HEK293 (cell line): ENCODE measurements at regions not wholly inside any gene's neighbourhood (a gene's known extent, or its start where the extent isn't known, plus 50 kb on each side); places are given as distances from the start of the nearest gene placed in this dataset.

Experiments used
- CTCF ChIA-PET: fragments of 350-600 bp; formaldehyde crosslinking; extraction: SDS; loops from one replicate; lab custom pipeline; 2021; ENCODE audit warnings: antibody characterized with exemption; lab: Yijun Ruan, JAX
- POLR2A ChIA-PET: fragments of 300-600 bp; formaldehyde crosslinking; extraction: SDS; loops from one replicate; lab custom pipeline; 2020; ENCODE audit warnings: antibody characterized with exemption, inconsistent platforms; lab: Yijun Ruan, JAX
- H3K27ac ChIP-seq: fragments of 200-500 bp; sonication (Bioruptor generic); 2 replicates; pipeline ENCODE4 v1.5.1; 2014; ENCODE audit warnings: low read depth, low read length, control low read depth, inconsistent platforms; ENCODE audit errors: extremely low read depth
- H3K36me3 ChIP-seq, 2 experiments: fragments of 200-500 bp in 1 of 2; sonication (Bioruptor generic) in 1 of 2; 1 replicate in 1 of 2; 2 replicates in 1 of 2; pipeline ENCODE4 v1.5.1; 2014 to 2017; ENCODE audit warnings: inconsistent platforms in 2 of 2, low read length in 2 of 2; ENCODE audit not compliant: control insufficient read depth in 2 of 2, insufficient read depth in 1 of 2
- H3K4me1 ChIP-seq: fragments of 200-500 bp; sonication (Bioruptor generic); 2 replicates; pipeline ENCODE4 v1.5.1; 2014; ENCODE audit warnings: mild to moderate bottlenecking, low read length, inconsistent platforms; ENCODE audit not compliant: control insufficient read depth, insufficient read depth
- H3K4me3 ChIP-seq: 2 replicates; pipeline ENCODE4 v1.5.1; 2011; ENCODE audit warnings: low read depth, mild to moderate bottlenecking, control low read depth, low read length, moderate library complexity
- H3K9me3 ChIP-seq: fragments of 200-500 bp; sonication (Bioruptor generic); 2 replicates; pipeline ENCODE4 v1.5.1; 2014; ENCODE audit warnings: low read depth, low read length, inconsistent platforms; ENCODE audit not compliant: control insufficient read depth, insufficient read depth
- HOXC10 ChIP-seq: sonication (generic); formaldehyde crosslinking; IDR thresholded peaks from 2 replicates; pipeline ENCODE4 v1.8.1; 2023; ENCODE audit warnings: mild to moderate bottlenecking, missing genetic modification reagents
- MZF1 ChIP-seq: fragments of 450-650 bp; formaldehyde crosslinking; IDR thresholded peaks from 2 replicates; pipeline ENCODE4 v1.5.1; 2017; ENCODE audit warnings: missing biosample characterization, missing genetic modification characterization, borderline replicate concordance
- RBAK ChIP-seq: fragments of 450-650 bp; formaldehyde crosslinking; IDR thresholded peaks from 2 replicates; pipeline ENCODE4 v1.5.1; 2016; ENCODE audit warnings: missing biosample characterization, missing genetic modification characterization
- TRIM28 ChIP-seq: IDR thresholded peaks from 2 replicates; pipeline ENCODE4 v1.6.1; 2011; ENCODE audit warnings: low read length, control low read depth, borderline replicate concordance
- ZBTB21 ChIP-seq: fragments of 450-650 bp; formaldehyde crosslinking; IDR thresholded peaks from 2 replicates; pipeline ENCODE4 v1.5.1; 2017; ENCODE audit warnings: missing biosample characterization, missing genetic modification characterization
- ZFP69B ChIP-seq: fragments of 450-650 bp; formaldehyde crosslinking; IDR thresholded peaks from 2 replicates; pipeline ENCODE4 v1.5.1; 2016; ENCODE audit warnings: missing biosample characterization, missing genetic modification characterization
- ZNF112 ChIP-seq: fragments of 450-650 bp; formaldehyde crosslinking; IDR thresholded peaks from 2 replicates; pipeline ENCODE4 v1.5.0; 2017; ENCODE audit warnings: missing biosample characterization, missing genetic modification characterization
- ZNF16 ChIP-seq: fragments of 450-650 bp; formaldehyde crosslinking; IDR thresholded peaks from 2 replicates; pipeline ENCODE4 v1.5.1; 2016; ENCODE audit warnings: low read depth, missing biosample characterization, missing genetic modification characterization
- ZNF2 ChIP-seq: fragments of 450-650 bp; formaldehyde crosslinking; IDR thresholded peaks from 2 replicates; pipeline ENCODE4 v1.5.1; 2016; ENCODE audit warnings: missing biosample characterization, missing genetic modification characterization
- ZNF214 ChIP-seq: fragments of 450-650 bp; formaldehyde crosslinking; IDR thresholded peaks from 2 replicates; pipeline ENCODE4 v1.5.1; 2017; ENCODE audit warnings: missing biosample characterization, mild to moderate bottlenecking, missing genetic modification characterization, borderline replicate concordance
- ZNF292 ChIP-seq: fragments of 450-650 bp; formaldehyde crosslinking; IDR thresholded peaks from 2 replicates; pipeline ENCODE4 v1.5.1; 2016; ENCODE audit warnings: low read depth, missing biosample characterization, missing genetic modification characterization, borderline replicate concordance
- ZNF335 ChIP-seq: fragments of 450-650 bp; formaldehyde crosslinking; conservative IDR thresholded peaks from 2 replicates; pipeline ENCODE4 v1.5.1; 2016; ENCODE audit warnings: missing biosample characterization, missing genetic modification characterization
- ZNF350 ChIP-seq: fragments of 450-650 bp; formaldehyde crosslinking; IDR thresholded peaks from 2 replicates; pipeline ENCODE4 v1.5.0; 2017; ENCODE audit warnings: missing biosample characterization, mild to moderate bottlenecking, missing genetic modification characterization
- ZNF354C ChIP-seq: fragments of 450-650 bp; formaldehyde crosslinking; IDR thresholded peaks from 2 replicates; pipeline ENCODE4 v1.5.1; 2016; ENCODE audit warnings: missing biosample characterization, missing genetic modification characterization, low read depth, borderline replicate concordance
- ZNF473 ChIP-seq: fragments of 450-650 bp; formaldehyde crosslinking; IDR thresholded peaks from 2 replicates; pipeline ENCODE4 v1.5.1; 2017; ENCODE audit warnings: missing biosample characterization, missing genetic modification characterization
- ZNF48 ChIP-seq: fragments of 450-650 bp; formaldehyde crosslinking; IDR thresholded peaks from 2 replicates; pipeline ENCODE4 v1.5.1; 2016; ENCODE audit warnings: missing biosample characterization, missing genetic modification characterization
- ZNF521 ChIP-seq: fragments of 450-650 bp; formaldehyde crosslinking; IDR thresholded peaks from 2 replicates; pipeline ENCODE4 v1.5.1; 2017; ENCODE audit warnings: missing biosample characterization, mild to moderate bottlenecking, missing genetic modification characterization
- ZNF529 ChIP-seq: fragments of 450-650 bp; formaldehyde crosslinking; IDR thresholded peaks from 2 replicates; pipeline ENCODE4 v1.5.1; 2017; ENCODE audit warnings: missing genetic modification characterization, missing biosample characterization; ENCODE audit not compliant: insufficient replicate concordance
- ZNF624 ChIP-seq: fragments of 450-650 bp; formaldehyde crosslinking; IDR thresholded peaks from 2 replicates; pipeline ENCODE4 v1.5.1; 2017; ENCODE audit warnings: missing biosample characterization, missing genetic modification characterization
- ZNF629 ChIP-seq: fragments of 450-650 bp; formaldehyde crosslinking; IDR thresholded peaks from 2 replicates; pipeline ENCODE4 v1.5.1; 2017; ENCODE audit warnings: missing biosample characterization, missing genetic modification characterization
- ZNF670 ChIP-seq: fragments of 450-650 bp; formaldehyde crosslinking; IDR thresholded peaks from 2 replicates; pipeline ENCODE4 v1.5.1; 2016; ENCODE audit warnings: missing biosample characterization, missing genetic modification characterization, low read depth
- ZNF692 ChIP-seq: fragments of 450-650 bp; formaldehyde crosslinking; IDR thresholded peaks from 2 replicates; pipeline ENCODE4 v1.5.1; 2016; ENCODE audit warnings: missing biosample characterization, missing genetic modification characterization
- ZNF704 ChIP-seq: fragments of 450-650 bp; formaldehyde crosslinking; IDR thresholded peaks from 2 replicates; pipeline ENCODE4 v1.5.1; 2016; ENCODE audit warnings: missing biosample characterization, missing genetic modification characterization
- ZNF837 ChIP-seq: fragments of 450-650 bp; formaldehyde crosslinking; IDR thresholded peaks from 2 replicates; pipeline ENCODE4 v1.5.1; 2016; ENCODE audit warnings: missing biosample characterization, missing genetic modification characterization
- ZSCAN16 ChIP-seq: fragments of 450-650 bp; formaldehyde crosslinking; IDR thresholded peaks from 2 replicates; pipeline ENCODE4 v1.5.1; 2016; ENCODE audit warnings: missing biosample characterization, missing genetic modification characterization
- ZXDB ChIP-seq: fragments of 450-650 bp; formaldehyde crosslinking; IDR thresholded peaks from 2 replicates; pipeline ENCODE4 v1.5.1; 2016; ENCODE audit warnings: missing biosample characterization, missing genetic modification characterization
- TF ChIP-seq, protein P1 (sequence below): fragments of 450-650 bp; formaldehyde crosslinking; IDR thresholded peaks from 2 replicates; pipeline ENCODE4 v1.5.1; 2016; ENCODE audit warnings: missing biosample characterization, missing genetic modification characterization
- TF ChIP-seq, protein P2 (sequence below): fragments of 450-650 bp; formaldehyde crosslinking; IDR thresholded peaks from 2 replicates; pipeline ENCODE4 v1.5.1; 2016; ENCODE audit warnings: missing biosample characterization, missing genetic modification characterization
- TF ChIP-seq, protein P3 (sequence below): fragments of 450-650 bp; formaldehyde crosslinking; IDR thresholded peaks from 2 replicates; pipeline ENCODE4 v1.5.1; 2016; ENCODE audit warnings: missing biosample characterization, missing genetic modification characterization, low read depth

DNA sequence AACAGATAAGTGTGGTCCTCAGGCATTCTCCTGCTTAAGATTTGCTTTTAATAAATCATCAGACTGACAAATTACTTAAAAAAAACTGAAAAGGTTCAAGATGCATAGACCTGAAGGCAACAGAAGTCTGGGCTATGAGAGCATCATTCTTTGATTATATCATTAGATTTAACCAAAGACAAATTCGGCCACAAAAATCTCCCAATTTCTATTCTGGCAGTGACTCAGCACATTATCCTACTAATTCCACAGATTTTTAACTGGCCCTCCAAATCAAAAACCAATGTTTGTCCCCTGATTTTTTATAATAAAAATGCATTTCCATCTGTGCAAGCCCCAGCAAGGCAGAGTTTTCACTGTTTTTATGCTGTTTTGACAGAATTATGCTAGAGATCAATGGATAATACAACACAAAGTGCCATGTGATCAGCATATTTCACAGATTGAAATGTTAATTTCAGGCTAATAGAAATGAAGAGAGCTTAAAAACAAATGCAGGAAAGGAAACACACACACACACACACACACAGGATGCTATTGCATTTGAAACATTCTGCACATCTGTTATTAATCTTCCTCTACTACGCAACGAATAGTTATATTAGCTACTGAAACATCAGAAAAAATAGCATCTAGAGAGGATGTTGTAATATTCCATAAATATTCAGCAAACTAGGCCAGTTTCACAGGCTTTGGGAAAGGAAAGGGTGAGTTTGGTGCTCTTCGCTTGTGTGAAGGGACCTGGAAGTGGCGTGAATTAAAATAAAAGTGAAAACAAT, 177.6 kb upstream of the ST8SIA4 start:
- H3K36me3 ChIP-seq = no peaks in the 10 kb centered on the region
- CTCF ChIA-PET = no interaction called here
- no peak for TF ChIP-seq ZNF16 (tag by site-specific recombination)
- no peak for TF ChIP-seq ZSCAN16 (tag by site-specific recombination)
- no peak for TF ChIP-seq ZNF529 (tag by site-specific recombination)
- no peak for TF ChIP-seq ZNF354C (tag by site-specific recombination)
- TF ChIP-seq ZNF48 (tag by site-specific recombination) = no peak
- TF ChIP-seq ZXDB = no peak
- no peak for TF ChIP-seq ZNF624 (tag by site-specific recombination)
- no peak for TF ChIP-seq ZNF473 (tag by site-specific recombination)
- TF ChIP-seq ZNF335 (tag by site-specific recombination) = no peak
- no peak for TF ChIP-seq ZNF214
- no peak for TF ChIP-seq ZFP69B (tag by site-specific recombination)
- no peak for TF ChIP-seq ZNF2 (tag by site-specific recombination)
- no peak for TF ChIP-seq ZNF670 (tag by site-specific recombination)
- TF ChIP-seq ZNF521 = no peak
- TF ChIP-seq ZNF692 (tag by site-specific recombination) = no peak
- TF ChIP-seq ZNF704 (tag by site-specific recombination) = no peak
- no peak for TF ChIP-seq ZNF350 (tag by site-specific recombination)
- no peak for TF ChIP-seq ZNF837
- TF ChIP-seq, all 188 proteins: peak for 0
- POLR2A ChIA-PET = no interaction called here
- H3K9me3 ChIP-seq = no peaks in the 10 kb centered on the region
- H3K4me1 ChIP-seq = no peaks in the 10 kb centered on the region
- H3K27ac ChIP-seq = no peak overlapping the region
- no peak overlapping the region for H3K4me3 ChIP-seq

DNA sequence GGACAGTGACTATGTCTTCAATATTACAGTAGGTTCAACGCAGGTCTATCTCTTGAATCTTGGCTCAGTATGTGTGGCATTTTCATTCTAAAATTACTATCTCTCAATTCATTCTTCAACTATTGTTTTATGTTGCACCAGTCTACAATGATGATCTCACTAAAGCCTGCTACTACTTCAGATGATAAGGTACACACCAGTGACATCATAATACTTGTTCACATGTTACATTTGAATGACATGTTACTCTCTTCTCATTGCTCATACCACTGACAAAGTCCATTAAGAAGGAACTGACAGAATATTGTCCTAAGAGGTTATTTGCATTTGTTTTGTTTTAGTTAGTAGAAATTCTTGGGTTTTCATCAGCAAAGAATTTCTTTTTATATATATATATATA, 165.2 kb upstream of the ST8SIA4 start:
- Histone ChIP-seq H3K4me1 (peaks cover 2% of the 10 kb centered on the region; the same call in 1 of the 2 replicates), H3K27ac (no peak overlapping the region), H3K9me3 (no peaks in the 10 kb centered on the region), H3K4me3 (no peak overlapping the region), H3K36me3 (no peaks in the 10 kb centered on the region)
- ChIA-PET CTCF (no interaction called here), POLR2A (no interaction called here)
- no peak for TF ChIP-seq RBAK (tag by site-specific recombination)
- peak; percentile 53; the same call in 1 of the 2 replicates for TF ChIP-seq ZBTB21
- TF ChIP-seq, protein P1, sequence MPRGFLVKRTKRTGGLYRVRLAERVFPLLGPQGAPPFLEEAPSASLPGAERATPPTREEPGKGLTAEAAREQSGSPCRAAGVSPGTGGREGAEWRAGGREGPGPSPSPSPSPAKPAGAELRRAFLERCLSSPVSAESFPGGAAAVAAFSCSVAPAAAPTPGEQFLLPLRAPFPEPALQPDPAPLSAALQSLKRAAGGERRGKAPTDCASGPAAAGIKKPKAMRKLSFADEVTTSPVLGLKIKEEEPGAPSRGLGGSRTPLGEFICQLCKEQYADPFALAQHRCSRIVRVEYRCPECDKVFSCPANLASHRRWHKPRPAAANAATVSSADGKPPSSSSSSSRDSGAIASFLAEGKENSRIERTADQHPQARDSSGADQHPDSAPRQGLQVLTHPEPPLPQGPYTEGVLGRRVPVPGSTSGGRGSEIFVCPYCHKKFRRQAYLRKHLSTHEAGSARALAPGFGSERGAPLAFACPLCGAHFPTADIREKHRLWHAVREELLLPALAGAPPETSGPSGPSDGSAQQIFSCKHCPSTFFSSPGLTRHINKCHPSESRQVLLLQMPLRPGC (tag by site-specific recombination) = no peak
- no peak for TF ChIP-seq MZF1
- 0 out of 2 replicates have a peak, but pooled peaks have one; percentile 23 for TF ChIP-seq ZNF629 (tag by site-specific recombination)
- TF ChIP-seq TRIM28 = no peak
- TF ChIP-seq, protein P2, sequence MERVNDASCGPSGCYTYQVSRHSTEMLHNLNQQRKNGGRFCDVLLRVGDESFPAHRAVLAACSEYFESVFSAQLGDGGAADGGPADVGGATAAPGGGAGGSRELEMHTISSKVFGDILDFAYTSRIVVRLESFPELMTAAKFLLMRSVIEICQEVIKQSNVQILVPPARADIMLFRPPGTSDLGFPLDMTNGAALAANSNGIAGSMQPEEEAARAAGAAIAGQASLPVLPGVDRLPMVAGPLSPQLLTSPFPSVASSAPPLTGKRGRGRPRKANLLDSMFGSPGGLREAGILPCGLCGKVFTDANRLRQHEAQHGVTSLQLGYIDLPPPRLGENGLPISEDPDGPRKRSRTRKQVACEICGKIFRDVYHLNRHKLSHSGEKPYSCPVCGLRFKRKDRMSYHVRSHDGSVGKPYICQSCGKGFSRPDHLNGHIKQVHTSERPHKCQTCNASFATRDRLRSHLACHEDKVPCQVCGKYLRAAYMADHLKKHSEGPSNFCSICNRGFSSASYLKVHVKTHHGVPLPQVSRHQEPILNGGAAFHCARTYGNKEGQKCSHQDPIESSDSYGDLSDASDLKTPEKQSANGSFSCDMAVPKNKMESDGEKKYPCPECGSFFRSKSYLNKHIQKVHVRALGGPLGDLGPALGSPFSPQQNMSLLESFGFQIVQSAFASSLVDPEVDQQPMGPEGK = no peak
- no peak for TF ChIP-seq ZNF292
- TF ChIP-seq ZNF112 (tag by site-specific recombination) = no peak
- TF ChIP-seq ZNF214 = no peak
- TF ChIP-seq, protein P3, sequence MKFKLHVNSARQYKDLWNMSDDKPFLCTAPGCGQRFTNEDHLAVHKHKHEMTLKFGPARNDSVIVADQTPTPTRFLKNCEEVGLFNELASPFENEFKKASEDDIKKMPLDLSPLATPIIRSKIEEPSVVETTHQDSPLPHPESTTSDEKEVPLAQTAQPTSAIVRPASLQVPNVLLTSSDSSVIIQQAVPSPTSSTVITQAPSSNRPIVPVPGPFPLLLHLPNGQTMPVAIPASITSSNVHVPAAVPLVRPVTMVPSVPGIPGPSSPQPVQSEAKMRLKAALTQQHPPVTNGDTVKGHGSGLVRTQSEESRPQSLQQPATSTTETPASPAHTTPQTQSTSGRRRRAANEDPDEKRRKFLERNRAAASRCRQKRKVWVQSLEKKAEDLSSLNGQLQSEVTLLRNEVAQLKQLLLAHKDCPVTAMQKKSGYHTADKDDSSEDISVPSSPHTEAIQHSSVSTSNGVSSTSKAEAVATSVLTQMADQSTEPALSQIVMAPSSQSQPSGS (tag by site-specific recombination) = peak; percentile 74
- no peak for TF ChIP-seq HOXC10 (CRISPR knock-in tag)
